ENCODE measurements at regions not wholly inside any gene's neighbourhood (a gene's known extent, or its start where the extent isn't known, plus 50 kb on each side); places are given as distances from the start of the nearest gene placed in this dataset.

DNA sequence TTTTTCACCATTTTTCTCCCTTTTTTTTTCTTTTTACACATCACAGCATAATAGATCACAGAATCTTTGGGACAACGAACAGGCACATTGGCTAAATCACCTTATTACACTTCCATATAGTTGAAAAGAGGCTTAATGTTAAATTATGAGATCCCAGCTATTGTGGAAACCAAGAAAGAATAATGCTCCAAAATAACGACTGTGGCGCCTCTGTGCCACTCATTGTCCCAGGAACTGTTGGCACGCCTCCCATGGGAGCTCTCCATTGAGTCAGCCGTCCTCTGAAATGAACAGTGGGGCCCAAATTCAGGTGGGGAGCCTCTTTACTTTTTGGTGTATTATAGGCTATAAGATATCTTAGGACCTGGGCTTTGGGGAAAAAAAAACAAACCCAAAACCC is 82.2 kb upstream of the NFIB start:
- Histone ChIP-seq H3K27ac (no peak overlapping the region), H3K36me3 (no peaks in the 10 kb centered on the region), H3K9me3 (ENCODE audit: severe bottlenecking) (peaks cover 4% of the 10 kb centered on the region), H3K4me3 (ENCODE audit: low read depth, low read length) (no peak overlapping the region), H3K27me3 (ENCODE audit: insufficient read depth, low read depth, severe bottlenecking) (no peaks in the 10 kb centered on the region)
- no peak for DNase-seq
- TF ChIP-seq CTCF (IDR thresholded peaks at IDR 0.05; ENCODE audit: low read depth, low read length) = no peak

- Histone ChIP-seq H3K27ac (no peak overlapping the region), H3K27me3 (ENCODE audit: insufficient read depth, low read depth, severe bottlenecking) (no peaks in the 10 kb centered on the region), H3K36me3 (no peaks in the 10 kb centered on the region), H3K4me3 (ENCODE audit: low read depth, low read length) (no peak overlapping the region), H3K9me3 (ENCODE audit: severe bottlenecking) (peaks cover 4% of the 10 kb centered on the region)
- TF ChIP-seq CTCF (IDR thresholded peaks at IDR 0.05; ENCODE audit: low read depth, low read length) = no peak
- DNase-seq = no peak
Observed at GRCh38 chr9:14395317-14396082, 81.6 kb upstream of the NFIB start.

- no peak for TF ChIP-seq CTCF (IDR thresholded peaks at IDR 0.05; ENCODE audit: low read depth, low read length)
- H3K27me3 ChIP-seq (ENCODE audit: insufficient read depth, low read depth, severe bottlenecking) = no peaks in the 10 kb centered on the region
- H3K36me3 ChIP-seq = no peaks in the 10 kb centered on the region
- H3K9me3 ChIP-seq (ENCODE audit: severe bottlenecking) = peaks cover 4% of the 10 kb centered on the region
- DNase-seq = no peak
- H3K27ac ChIP-seq = no peak overlapping the region
- H3K4me3 ChIP-seq (ENCODE audit: low read depth, low read length) = no peak overlapping the region
Observed at GRCh38 chr9:14393418-14393817, 79.5 kb upstream of the NFIB start.

DNA sequence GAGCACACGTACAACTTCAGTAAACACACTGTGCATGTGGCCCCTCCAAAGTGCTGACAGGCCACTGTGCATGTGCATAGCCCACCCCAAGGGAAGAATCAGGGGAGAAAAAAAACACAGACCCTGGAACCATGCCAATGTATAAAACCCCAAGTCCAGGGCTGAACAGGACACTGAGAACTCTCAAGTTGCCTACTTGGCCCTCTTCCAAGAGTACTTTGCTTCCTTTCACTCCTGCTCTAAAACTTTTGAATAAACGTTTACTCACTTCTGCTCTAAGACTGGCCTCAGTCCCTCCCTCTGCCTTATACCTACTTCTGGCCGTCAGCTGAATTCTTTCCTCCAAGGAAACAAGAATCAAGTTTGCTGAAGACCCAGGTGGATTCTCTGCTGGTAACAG is 77.7 kb upstream of the NFIB start:
- no peak overlapping the region for H3K27ac ChIP-seq
- no peak for TF ChIP-seq CTCF (IDR thresholded peaks at IDR 0.05; ENCODE audit: low read depth, low read length)
- no peak for DNase-seq

DNA sequence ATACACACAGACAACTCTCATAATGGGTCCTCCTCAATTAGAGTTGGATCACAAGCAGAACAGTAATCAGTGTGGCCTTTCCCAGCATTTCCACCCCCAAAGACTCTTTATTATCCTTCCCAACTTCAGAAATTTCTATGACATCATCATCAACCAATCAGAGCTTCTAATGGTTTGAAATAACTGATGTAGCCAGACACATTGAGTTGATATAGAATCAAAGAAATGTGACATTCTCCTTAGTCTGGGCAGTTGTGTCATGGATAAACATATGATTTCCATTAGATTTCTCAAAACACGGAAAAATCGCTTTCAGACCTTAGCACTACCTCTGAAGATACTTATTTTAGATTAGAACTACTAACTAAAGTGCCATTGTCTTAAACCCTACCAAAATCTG is 75.7 kb upstream of the NFIB start:
- H3K27me3 ChIP-seq (ENCODE audit: insufficient read depth, low read depth, severe bottlenecking) = no peaks in the 10 kb centered on the region
- no peak overlapping the region for H3K4me3 ChIP-seq (ENCODE audit: low read depth, low read length)
- no peak for DNase-seq
- TF ChIP-seq CTCF (IDR thresholded peaks at IDR 0.05; ENCODE audit: low read depth, low read length) = no peak
- no peaks in the 10 kb centered on the region for H3K36me3 ChIP-seq
- H3K27ac ChIP-seq = no peak overlapping the region
- H3K9me3 ChIP-seq (ENCODE audit: severe bottlenecking) = peaks cover 4% of the 10 kb centered on the region

More for the DNA sequence above, 77.7 kb upstream of the NFIB start:
- Histone ChIP-seq H3K4me3 (ENCODE audit: low read depth, low read length) (no peak overlapping the region), H3K9me3 (ENCODE audit: severe bottlenecking) (peaks cover 4% of the 10 kb centered on the region), H3K27me3 (ENCODE audit: insufficient read depth, low read depth, severe bottlenecking) (no peaks in the 10 kb centered on the region), H3K36me3 (no peaks in the 10 kb centered on the region)

DNA sequence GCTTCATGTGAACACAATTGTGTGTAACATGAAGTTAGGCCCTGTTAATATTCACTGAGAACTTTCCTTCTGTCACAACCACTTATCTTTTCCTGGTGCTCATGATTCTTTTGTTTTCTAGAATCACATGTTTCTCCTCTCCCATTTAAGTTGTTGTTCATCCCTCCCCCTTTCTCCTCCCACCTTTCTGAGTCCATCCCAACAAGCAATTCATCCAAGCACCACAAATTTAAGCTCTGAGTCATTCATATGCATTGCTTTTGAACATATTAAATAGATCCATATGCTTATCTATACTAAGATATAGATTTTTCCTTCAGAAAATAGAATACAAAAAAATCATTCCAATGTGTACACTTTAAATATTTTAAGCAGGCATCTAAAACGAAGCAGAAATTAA is 75.2 kb upstream of the NFIB start:
- Histone ChIP-seq H3K27me3 (ENCODE audit: insufficient read depth, low read depth, severe bottlenecking) (no peaks in the 10 kb centered on the region), H3K4me3 (ENCODE audit: low read depth, low read length) (no peak overlapping the region), H3K36me3 (no peaks in the 10 kb centered on the region), H3K27ac (no peak overlapping the region), H3K9me3 (ENCODE audit: severe bottlenecking) (peaks cover 4% of the 10 kb centered on the region)
- no peak for DNase-seq
- no peak for TF ChIP-seq CTCF (IDR thresholded peaks at IDR 0.05; ENCODE audit: low read depth, low read length)
